ENCODE measurements at regions not wholly inside any gene's neighbourhood (a gene's known extent, or its start where the extent isn't known, plus 50 kb on each side); places are given as distances from the start of the nearest gene placed in this dataset.

DNA sequence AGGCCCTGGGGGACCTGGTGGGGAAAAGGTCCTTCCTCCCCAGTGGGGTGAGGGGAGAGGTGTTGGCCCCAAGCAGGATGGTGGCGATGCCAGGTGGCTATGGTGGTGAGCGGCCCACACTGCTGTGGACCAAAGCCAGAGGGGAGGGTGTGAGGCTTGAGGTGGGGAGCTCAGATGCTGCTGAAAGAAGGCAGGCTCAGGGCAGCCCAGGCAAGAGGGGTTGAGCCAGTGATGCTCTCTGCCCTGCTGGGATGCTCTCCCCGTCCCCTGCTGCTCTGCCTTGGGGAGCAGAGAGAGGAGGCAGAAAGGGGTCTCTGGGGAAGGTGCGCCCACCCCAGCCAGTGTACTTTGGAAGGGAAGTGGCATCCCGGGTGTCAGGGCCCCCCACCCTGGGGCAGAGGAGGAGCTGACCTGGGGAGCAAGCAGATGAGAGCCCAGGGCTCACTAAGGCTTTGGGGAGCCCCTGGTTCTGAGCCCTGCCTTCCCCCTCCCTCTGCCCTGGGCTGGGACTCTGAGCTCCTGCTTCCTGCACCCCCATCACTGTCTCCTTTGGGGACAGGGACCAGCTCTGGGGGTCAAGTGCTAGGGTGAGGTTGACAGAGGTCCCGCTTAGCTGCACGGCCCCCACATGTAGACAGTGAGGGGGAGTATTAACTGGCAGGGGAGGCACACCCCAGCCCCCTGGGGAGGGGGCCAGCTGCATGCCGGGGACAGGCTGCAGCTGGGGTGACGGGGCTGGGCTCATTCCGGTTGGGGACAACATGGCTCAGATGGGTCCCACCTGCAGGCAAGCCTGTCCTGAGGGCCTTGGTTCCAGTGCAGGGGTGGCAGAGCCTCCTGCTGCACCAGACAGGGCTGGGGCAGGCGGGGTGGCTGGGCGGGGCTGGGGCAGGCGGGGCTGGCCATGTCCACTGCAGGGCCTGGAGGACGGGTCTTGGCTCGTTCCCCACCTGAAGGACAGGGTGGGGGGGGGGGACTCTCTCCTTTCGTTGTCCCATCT is 124.4 kb downstream of the KIF26A start:
- DNase-seq (ENCODE audit: low read depth in 2 of 2), result no peak
- Histone ChIP-seq H3K4me2 (ENCODE audit: extremely low read depth, insufficient read depth, low read length) (no peak overlapping the region), H3K9ac (ENCODE audit: insufficient read depth, low read length) (no peak overlapping the region), H3K36me3 (ENCODE audit: control insufficient read depth, insufficient read depth, low read length) (no peaks in the 10 kb centered on the region), H4K20me1 (ENCODE audit: control insufficient read depth, extremely low read depth, insufficient read depth, low read length) (no peaks in the 10 kb centered on the region), H2AFZ (ENCODE audit: low read length) (no peak overlapping the region), H3K9me3 (ENCODE audit: control insufficient read depth, insufficient read depth, low read depth, low read length) (no peaks in the 10 kb centered on the region), H3K27me3 (ENCODE audit: control insufficient read depth, insufficient read depth, low read length) (no peaks in the 10 kb centered on the region), H3K79me2 (ENCODE audit: control insufficient read depth, insufficient read depth, low read length) (no peaks in the 10 kb centered on the region), H3K4me3 (replicated peaks in 1 of 4; ENCODE audit: control extremely low read depth in 1 of 4, insufficient read depth in 1 of 4, low read depth in 3 of 4, low read length in 4 of 4) (no peak overlapping the region), H3K4me1 (ENCODE audit: control insufficient read depth, extremely low read depth, insufficient read depth, low read length) (no peaks in the 10 kb centered on the region), H3K27ac (ENCODE audit: insufficient read depth, low read length) (no peak overlapping the region)
- no peak for TF ChIP-seq EZH2 (IDR thresholded peaks at IDR 0.05; ENCODE audit: low read length, missing control alignments)
- TF ChIP-seq, protein P1, sequence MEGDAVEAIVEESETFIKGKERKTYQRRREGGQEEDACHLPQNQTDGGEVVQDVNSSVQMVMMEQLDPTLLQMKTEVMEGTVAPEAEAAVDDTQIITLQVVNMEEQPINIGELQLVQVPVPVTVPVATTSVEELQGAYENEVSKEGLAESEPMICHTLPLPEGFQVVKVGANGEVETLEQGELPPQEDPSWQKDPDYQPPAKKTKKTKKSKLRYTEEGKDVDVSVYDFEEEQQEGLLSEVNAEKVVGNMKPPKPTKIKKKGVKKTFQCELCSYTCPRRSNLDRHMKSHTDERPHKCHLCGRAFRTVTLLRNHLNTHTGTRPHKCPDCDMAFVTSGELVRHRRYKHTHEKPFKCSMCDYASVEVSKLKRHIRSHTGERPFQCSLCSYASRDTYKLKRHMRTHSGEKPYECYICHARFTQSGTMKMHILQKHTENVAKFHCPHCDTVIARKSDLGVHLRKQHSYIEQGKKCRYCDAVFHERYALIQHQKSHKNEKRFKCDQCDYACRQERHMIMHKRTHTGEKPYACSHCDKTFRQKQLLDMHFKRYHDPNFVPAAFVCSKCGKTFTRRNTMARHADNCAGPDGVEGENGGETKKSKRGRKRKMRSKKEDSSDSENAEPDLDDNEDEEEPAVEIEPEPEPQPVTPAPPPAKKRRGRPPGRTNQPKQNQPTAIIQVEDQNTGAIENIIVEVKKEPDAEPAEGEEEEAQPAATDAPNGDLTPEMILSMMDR (conservative IDR thresholded peaks at IDR 0.05 in 1 of 2, IDR thresholded peaks at IDR 0.05 in 1 of 2; ENCODE audit: low read depth in 1 of 2, low read length in 2 of 2), result no peak

DNA sequence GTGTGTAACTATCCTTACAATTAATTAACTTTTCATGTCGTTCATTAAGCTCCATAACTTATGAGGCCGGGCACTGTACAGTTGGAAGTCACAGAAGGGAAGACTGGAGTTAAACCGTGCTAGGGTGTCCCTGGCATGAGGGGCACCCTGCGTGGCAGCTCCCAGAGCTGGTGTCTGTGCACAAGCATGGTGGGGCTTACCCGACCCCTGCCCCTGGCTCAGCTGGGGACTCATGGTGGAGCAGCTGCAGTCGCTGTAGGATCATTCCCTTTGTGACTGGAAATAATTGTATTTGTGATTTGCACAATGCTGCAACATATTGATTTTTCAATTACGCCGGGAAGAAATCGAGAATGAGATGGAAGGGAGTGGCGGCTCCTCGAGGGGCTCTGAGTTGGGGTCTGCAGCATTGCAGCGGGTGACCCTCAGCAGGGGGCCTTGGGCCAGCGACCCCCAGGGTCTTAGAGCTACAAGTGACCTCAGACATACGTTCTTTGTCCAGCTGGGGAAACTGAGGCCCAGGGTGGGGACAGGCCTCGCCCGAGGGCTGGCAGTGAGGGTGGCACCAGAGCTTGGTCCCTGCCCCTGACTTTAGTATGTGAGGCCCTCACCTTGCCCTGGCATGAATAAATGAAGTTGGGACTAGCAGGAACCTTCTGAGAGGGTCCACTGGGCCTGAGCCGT is 125.4 kb downstream of the KIF26A start:
- Histone ChIP-seq H2AFZ (ENCODE audit: low read length) (no peak overlapping the region), H3K4me2 (ENCODE audit: extremely low read depth, insufficient read depth, low read length) (no peak overlapping the region), H4K20me1 (ENCODE audit: control insufficient read depth, extremely low read depth, insufficient read depth, low read length) (no peaks in the 10 kb centered on the region), H3K9ac (ENCODE audit: insufficient read depth, low read length) (no peak overlapping the region), H3K27me3 (ENCODE audit: control insufficient read depth, insufficient read depth, low read length) (no peaks in the 10 kb centered on the region), H3K79me2 (ENCODE audit: control insufficient read depth, insufficient read depth, low read length) (no peaks in the 10 kb centered on the region), H3K36me3 (ENCODE audit: control insufficient read depth, insufficient read depth, low read length) (no peaks in the 10 kb centered on the region), H3K4me3 (replicated peaks in 1 of 4; ENCODE audit: control extremely low read depth in 1 of 4, insufficient read depth in 1 of 4, low read depth in 3 of 4, low read length in 4 of 4) (no peak overlapping the region), H3K4me1 (ENCODE audit: control insufficient read depth, extremely low read depth, insufficient read depth, low read length) (no peaks in the 10 kb centered on the region), H3K27ac (ENCODE audit: insufficient read depth, low read length) (no peak overlapping the region), H3K9me3 (ENCODE audit: control insufficient read depth, insufficient read depth, low read depth, low read length) (no peaks in the 10 kb centered on the region)
- no peak for DNase-seq (ENCODE audit: low read depth in 2 of 2)
- TF ChIP-seq EZH2 (IDR thresholded peaks at IDR 0.05; ENCODE audit: low read length, missing control alignments), result no peak
- TF ChIP-seq, protein P1 (conservative IDR thresholded peaks at IDR 0.05 in 1 of 2, IDR thresholded peaks at IDR 0.05 in 1 of 2; ENCODE audit: low read depth in 1 of 2, low read length in 2 of 2), result no peak

DNA sequence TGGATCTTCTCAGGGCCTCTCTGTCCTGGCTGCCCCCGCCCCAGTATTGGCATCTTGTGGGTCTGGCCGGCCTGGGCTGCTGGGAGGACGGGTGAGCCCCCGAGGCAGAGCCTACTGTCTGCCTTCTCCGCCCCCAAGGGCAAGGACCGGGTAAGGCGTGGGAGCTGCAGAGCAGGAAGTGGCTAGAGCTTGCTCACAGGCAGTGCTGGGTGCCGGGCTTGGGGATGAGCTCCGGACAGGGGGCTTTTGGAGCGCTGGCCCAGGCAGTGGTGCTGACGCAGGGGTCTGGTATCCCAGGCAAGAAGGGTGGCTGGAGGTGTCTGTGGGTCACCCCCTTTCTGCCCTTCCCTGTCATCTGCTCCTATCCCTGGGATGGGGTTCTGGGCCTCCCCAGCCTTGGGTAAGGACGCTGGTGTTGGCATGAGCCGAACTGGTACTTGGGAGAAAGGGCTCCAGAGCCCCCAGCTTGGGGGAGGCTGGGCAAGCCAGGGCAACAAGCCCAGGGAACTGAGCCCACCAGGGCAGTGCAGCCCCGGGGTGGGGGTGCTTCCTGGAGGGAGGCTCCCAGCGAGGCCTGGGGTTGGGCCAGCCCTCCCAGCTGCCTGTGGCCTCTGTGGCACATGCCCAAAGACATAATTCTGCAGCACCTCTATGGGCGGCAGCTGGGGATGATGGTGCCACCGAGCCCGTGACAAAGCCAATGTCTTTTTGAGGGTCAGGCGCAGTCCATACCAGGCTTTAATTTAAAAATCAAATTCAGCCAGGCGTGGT is 126.3 kb downstream of the KIF26A start:
- H4K20me1 ChIP-seq (ENCODE audit: control insufficient read depth, extremely low read depth, insufficient read depth, low read length), result no peaks in the 10 kb centered on the region
- no peak overlapping the region for H3K4me2 ChIP-seq (ENCODE audit: extremely low read depth, insufficient read depth, low read length)
- no peaks in the 10 kb centered on the region for H3K9me3 ChIP-seq (ENCODE audit: control insufficient read depth, insufficient read depth, low read depth, low read length)
- no peak overlapping the region for H2AFZ ChIP-seq (ENCODE audit: low read length)
- H3K4me1 ChIP-seq (ENCODE audit: control insufficient read depth, extremely low read depth, insufficient read depth, low read length), result no peaks in the 10 kb centered on the region
- no peak overlapping the region for H3K4me3 ChIP-seq (replicated peaks in 1 of 4; ENCODE audit: control extremely low read depth in 1 of 4, insufficient read depth in 1 of 4, low read depth in 3 of 4, low read length in 4 of 4)
- no peak overlapping the region for H3K27ac ChIP-seq (ENCODE audit: insufficient read depth, low read length)
- H3K36me3 ChIP-seq (ENCODE audit: control insufficient read depth, insufficient read depth, low read length), result no peaks in the 10 kb centered on the region
- DNase-seq (ENCODE audit: low read depth in 2 of 2), result no peak
- H3K79me2 ChIP-seq (ENCODE audit: control insufficient read depth, insufficient read depth, low read length), result no peaks in the 10 kb centered on the region
- no peak overlapping the region for H3K9ac ChIP-seq (ENCODE audit: insufficient read depth, low read length)
- no peaks in the 10 kb centered on the region for H3K27me3 ChIP-seq (ENCODE audit: control insufficient read depth, insufficient read depth, low read length)
- TF ChIP-seq EZH2 (IDR thresholded peaks at IDR 0.05; ENCODE audit: low read length, missing control alignments), result no peak
- TF ChIP-seq, protein P1 (conservative IDR thresholded peaks at IDR 0.05 in 1 of 2, IDR thresholded peaks at IDR 0.05 in 1 of 2; ENCODE audit: low read depth in 1 of 2, low read length in 2 of 2), result no peak
